GM21723 (cell line): ENCODE measurements at regions not wholly inside any gene's neighbourhood (a gene's known extent, or its start where the extent isn't known, plus 50 kb on each side); places are given as distances from the start of the nearest gene placed in this dataset.
"Not testable (repeated sequence)": the region's sequence is repeated elsewhere in the genome, so short reads cannot be mapped to it uniquely, and the experiment has no call there.

Experiments
- ATAC-seq: cut with Tn5 transposase; IDR thresholded peaks from one replicate; pipeline ENCODE4 v1.9.1; 2021; ENCODE audit warnings: mild to moderate bottlenecking, moderate library complexity; ENCODE audit not compliant: unreplicated experiment

DNA sequence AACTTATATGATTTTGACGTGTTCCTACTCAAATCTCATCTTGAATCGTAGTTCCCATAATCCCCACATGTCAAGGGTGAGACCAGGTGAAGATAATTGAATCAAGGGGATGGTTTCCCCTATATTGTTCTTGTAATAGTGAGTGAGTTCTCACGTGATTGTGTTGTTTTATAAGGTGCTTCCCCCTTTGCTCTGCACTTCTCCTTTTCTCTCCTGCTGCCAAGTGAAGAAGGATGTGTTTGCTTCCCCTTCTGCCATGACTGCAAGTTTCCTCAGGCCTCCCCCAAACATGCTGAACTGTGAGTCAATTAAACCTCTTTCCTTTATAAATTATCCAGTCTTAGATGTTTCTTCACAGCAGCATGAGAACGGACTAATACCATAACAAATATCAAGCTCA is 83.2 kb downstream of the MANEA start:
- no peak for ATAC-seq

DNA sequence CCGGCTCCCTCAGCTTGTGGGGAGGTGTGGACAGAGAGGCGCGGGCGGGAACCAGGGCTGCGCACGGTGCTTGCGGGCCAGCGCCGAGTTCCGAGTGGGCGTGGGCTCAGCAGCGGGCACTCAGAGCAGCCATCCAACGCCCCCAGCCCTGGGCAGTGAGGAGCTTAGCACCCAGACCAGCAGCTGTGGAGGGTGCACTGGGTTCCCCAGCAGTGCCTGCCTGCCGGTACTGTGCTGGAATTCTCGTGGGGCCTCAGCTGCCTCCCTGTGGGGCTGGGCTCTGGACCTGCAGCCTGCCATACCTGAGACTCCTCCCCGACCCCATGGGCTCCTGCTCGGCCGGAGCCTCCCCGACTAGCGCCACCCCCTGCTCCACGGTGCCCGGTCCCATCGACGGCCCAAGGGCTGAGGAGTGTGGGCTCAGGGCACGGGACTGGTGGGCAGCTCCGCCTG is 92.7 kb downstream of the MANEA start:
- ATAC-seq: no peak

GRCh38 chr6:95676011-95676628 is 98.8 kb downstream of the MANEA start:
- ATAC-seq: no peak

GRCh38 chr6:95679981-95680380 is 102.6 kb downstream of the MANEA start:
- no peak for ATAC-seq

GRCh38 chr6:95681736-95682135 is 104.4 kb downstream of the MANEA start:
- ATAC-seq: no peak

- no peak for ATAC-seq
These were observed 105.1 kb downstream of the MANEA start for GRCh38 chr6:95682476-95682875.

DNA sequence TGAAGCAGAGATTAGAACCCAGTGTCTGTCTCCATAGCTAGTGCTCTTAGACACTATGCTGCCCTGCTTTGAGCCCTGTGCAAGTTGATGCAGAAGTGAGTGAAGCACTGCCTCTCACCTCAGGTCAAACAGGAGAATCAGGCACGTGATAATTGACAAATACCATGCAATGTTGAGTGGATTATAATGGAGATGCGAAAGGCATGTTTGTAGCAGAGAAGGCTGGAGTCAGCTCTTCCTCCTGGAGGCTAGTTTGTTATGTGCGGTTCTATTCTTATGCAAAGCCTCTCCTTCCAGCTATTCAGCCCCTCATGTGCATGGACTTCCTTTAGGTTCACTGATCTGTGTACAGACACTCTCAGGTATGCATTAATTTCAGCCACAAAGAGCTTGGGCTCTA is 108.5 kb downstream of the MANEA start:
- ATAC-seq: no peak

- ATAC-seq: no peak
These were observed 108.9 kb downstream of the MANEA start for GRCh38 chr6:95686272-95686671.

- ATAC-seq: no peak
These were observed 109.6 kb downstream of the MANEA start for GRCh38 chr6:95686895-95687294.

GRCh38 chr6:95687839-95688238 is 110.5 kb downstream of the MANEA start:
- ATAC-seq: no peak

DNA sequence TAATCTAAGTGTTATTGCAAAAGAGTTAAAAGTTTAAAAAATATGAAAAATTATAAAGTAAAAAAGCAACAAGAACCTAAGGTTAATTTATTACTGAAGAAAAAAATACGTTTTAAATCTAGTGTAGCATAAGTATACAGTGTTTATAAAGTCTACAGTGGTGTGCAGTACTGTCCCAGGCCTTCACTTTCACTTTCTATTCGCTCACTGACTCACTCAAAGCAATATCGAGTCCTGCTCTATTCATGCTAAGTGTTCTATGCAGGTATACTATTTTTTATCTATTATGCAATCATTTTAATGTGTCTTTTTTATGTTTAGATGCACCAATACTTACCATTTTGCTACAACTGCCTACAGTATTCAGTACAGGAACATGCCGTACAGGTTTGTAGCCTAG is 113.0 kb downstream of the MANEA start:
- ATAC-seq: peak; percentile 81

DNA sequence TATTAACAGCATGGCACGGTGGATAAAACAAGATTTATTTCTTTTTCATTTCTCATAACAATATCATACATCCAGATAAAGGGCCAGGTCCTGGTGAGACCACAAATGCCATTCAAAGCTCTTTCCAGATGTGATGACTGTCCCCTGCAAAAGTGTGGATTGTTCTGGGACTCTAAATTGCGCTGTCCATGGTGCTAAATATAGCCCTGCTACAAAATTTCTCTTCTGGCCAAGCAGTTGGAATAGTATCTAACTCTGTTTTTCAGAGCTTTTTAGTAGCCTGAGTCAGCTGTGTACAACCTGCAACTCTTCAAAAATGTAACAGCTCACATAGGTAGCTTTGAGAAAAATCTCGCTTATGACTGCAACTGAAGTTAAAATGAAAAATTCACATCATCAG is 115.8 kb downstream of the MANEA start:
- ATAC-seq: no peak

DNA sequence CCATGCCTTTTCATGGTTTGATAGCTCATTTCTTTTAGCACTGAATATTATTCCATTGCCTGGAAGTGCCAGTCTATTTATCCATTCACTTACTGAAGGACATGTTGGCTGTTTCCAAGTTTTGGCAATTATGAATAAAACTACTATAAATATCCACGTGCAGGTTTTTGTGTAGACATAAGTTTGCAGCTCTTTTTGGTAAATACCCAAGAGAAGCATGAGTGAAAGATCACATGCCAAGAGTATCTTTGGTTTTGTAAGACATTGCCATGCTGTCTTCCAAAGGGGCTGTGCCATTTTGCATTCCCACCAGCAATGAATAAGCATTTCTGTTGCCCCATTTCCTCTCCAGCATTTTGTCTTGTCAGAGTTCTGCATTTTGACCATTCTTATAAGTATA is 120.9 kb downstream of the MANEA start:
- no peak for ATAC-seq

- no peak for ATAC-seq
These were observed 146.3 kb downstream of the MANEA start for GRCh38 chr6:95723638-95724037.

GRCh38 chr6:95725344-95725743 is 148.0 kb downstream of the MANEA start:
- no peak for ATAC-seq

GRCh38 chr6:95740157-95740556 is 162.8 kb downstream of the MANEA start:
- no peak for ATAC-seq

DNA sequence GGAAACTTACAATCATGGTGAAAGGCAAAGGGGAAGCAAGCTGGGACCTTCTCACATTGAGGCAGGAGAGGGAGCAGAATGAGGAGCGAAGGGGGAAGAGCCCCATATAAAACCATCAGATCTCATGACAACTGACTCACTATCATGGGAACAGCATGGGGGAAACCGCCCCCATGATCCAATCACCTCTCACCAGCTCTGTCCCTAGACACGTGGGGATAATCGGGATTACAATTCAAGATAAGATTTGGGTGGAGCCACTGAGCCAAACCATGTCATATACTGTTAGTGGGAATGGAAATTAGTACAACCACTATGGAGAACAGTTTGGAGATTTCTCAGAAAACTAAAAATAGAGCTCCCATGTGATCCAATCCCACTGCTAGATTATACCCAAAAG is 163.7 kb downstream of the MANEA start:
- no peak for ATAC-seq

- ATAC-seq: no peak
These were observed 165.5 kb downstream of the MANEA start for GRCh38 chr6:95742767-95743289.

- ATAC-seq: no peak
These were observed 166.3 kb downstream of the MANEA start for GRCh38 chr6:95743591-95743990.

DNA sequence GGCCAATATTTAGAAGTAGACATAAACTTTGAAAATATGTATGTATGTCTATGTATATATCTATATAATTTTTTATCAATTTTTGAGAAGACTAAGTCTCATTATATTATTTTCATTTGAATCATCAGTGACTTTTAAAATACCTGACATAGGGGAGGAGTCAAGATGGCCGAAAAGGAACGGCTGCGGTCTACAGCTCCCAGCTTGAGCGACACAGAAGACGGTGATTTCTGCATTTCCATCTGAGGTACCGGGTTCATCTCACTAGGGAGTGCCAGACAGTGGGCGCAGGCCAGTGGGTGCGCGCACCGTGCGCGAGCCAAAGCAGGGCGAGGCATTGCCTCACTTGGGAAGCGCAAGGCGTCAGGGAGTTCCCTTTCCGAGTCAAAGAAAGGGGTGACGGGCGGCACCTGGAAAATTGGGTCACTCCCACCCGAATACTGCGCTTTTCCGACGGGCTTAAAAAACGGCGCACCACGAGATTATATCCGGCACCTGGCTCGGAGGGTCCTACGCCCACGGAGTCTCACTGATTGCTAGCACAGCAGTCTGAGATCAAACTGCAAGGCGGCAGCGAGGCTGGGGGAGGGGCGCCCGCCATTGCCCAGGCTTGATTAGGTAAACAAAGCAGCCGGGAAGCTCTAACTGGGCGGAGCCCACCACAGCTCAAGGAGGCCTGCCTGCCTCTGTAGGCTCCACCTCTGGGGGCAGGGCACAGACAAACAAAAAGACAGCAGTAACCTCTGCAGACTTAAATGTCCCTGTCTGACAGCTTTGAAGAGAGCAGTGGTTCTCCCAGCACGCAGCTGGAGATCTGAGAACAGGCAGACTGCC is 181.1 kb downstream of the MANEA start:
- ATAC-seq: not testable (repeated sequence)

DNA sequence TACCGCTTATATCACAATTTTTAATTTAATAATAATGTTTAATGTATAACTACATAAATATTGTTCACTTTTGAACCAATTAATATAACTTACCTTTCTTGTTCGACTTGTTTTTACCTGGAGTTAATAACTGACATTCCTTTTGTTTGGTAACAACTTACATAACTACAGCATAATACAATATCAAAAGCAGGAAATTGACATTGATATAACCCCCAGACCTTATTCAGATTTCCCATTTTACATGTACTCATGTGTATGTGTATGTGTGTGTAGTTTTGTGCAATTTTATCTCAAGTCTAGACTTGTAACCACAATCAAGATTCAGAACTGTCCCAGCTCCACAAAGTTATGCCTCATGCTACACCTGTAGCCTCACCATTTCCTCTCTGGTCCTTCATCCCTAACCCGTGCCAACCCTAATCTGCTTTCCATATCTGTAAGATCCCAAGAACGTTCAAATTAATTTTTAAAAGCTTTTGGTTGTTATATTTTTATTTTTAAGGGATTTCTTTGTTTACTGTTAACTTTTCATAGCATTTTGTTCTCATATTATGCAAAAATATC is 190.6 kb downstream of the MANEA start:
- no peak for ATAC-seq

DNA sequence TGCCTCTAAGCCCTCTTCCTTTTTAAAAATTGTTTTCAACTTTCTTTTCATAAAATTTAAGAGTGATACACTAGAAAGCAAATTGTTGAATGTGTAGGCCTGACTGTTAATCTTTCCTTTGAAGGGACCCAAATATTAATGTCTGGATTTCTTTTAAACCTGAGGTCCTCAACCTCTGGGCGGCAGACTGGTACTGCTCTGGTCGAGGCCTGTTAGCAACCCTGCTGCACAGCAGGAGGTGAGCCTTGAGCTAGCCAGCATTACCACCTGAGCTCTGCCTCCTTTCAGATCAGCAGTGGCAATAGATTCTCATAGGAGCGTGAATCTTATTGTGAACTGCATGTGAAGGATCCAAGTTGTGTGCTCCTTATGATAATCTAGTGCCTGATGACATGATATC is 191.2 kb downstream of the MANEA start:
- ATAC-seq: no peak
